K562 (cell line): ENCODE measurements at regions not wholly inside any gene's neighbourhood (a gene's known extent, or its start where the extent isn't known, plus 50 kb on each side); places are given as distances from the start of the nearest gene placed in this dataset.

Experiments used
- BCOR ChIP-seq: fragments of 450-650 bp; IDR thresholded peaks from 2 replicates; pipeline ENCODE4 v1.6.1; 2016
- BRF1 ChIP-seq: IDR thresholded peaks from 3 replicates; pipeline ENCODE4 v1.6.1; 2011; ENCODE audit warnings: borderline replicate concordance, mild to moderate bottlenecking; ENCODE audit not compliant: insufficient read length; ENCODE audit errors: extremely low read depth
- CC2D1A ChIP-seq: fragments of 450-650 bp; IDR thresholded peaks from 2 replicates; pipeline ENCODE4 v1.6.1; 2017; ENCODE audit warnings: mild to moderate bottlenecking
- E2F8 ChIP-seq: fragments of 450-650 bp; IDR thresholded peaks from 2 replicates; pipeline ENCODE4 v1.7.1; 2018; ENCODE audit warnings: mild to moderate bottlenecking, low read depth; ENCODE audit not compliant: partially characterized antibody
- HDGF ChIP-seq: fragments of 450-650 bp; IDR thresholded peaks from 2 replicates; pipeline ENCODE4 v1.6.1; 2016
- HINFP ChIP-seq: fragments of 450-650 bp; conservative IDR thresholded peaks from 2 replicates; pipeline ENCODE4 v1.6.1; 2016; ENCODE audit warnings: missing genetic modification characterization, low read depth, mild to moderate bottlenecking, control low read depth, missing compliant biosample characterization
- HMGN3 ChIP-seq: IDR thresholded peaks from 2 replicates; pipeline ENCODE4 v1.6.1; 2011; ENCODE audit warnings: borderline replicate concordance, low read depth, mild to moderate bottlenecking, mixed read lengths, low read length; ENCODE audit not compliant: insufficient read length; ENCODE audit errors: extremely low read depth
- HMGXB4 ChIP-seq: sonication (generic); formaldehyde crosslinking; IDR thresholded peaks from 2 replicates; pipeline ENCODE4 v1.8.1; 2023; ENCODE audit warnings: mild to moderate bottlenecking, missing genetic modification reagents
- IRF2 ChIP-seq: sonication (generic); formaldehyde crosslinking; IDR thresholded peaks from 2 replicates; pipeline ENCODE4 v1.8.1; 2022; ENCODE audit warnings: mild to moderate bottlenecking, missing genetic modification reagents
- KDM5B ChIP-seq: fragments of 200-600 bp; sonication (generic); IDR thresholded peaks from 2 replicates; pipeline ENCODE4 v1.6.1; 2012; ENCODE audit warnings: low read depth, mild to moderate bottlenecking, moderate library complexity, low read length, control low read depth, inconsistent platforms; ENCODE audit not compliant: insufficient replicate concordance
- NCOA1 ChIP-seq: fragments of 450-650 bp; IDR thresholded peaks from 2 replicates; pipeline ENCODE4 v1.6.1; 2016; ENCODE audit warnings: low read depth
- ZNF785 ChIP-seq: fragments of 250-450 bp; sonication (Bioruptor Pico); IDR thresholded peaks from 2 replicates; pipeline ENCODE4 v1.4.0; 2020; ENCODE audit warnings: mild to moderate bottlenecking

GRCh38 chr4:124526331-124526730, 186.2 kb downstream of the ANKRD50 start (continued):
- no peak for TF ChIP-seq HMGXB4 (CRISPR knock-in tag)
- TF ChIP-seq IRF2 (CRISPR knock-in tag) = no peak
- no peak for TF ChIP-seq KDM5B
- TF ChIP-seq NCOA1 = no peak
- no peak for TF ChIP-seq BCOR
- TF ChIP-seq HMGN3 = no peak
- TF ChIP-seq E2F8 = no peak
- TF ChIP-seq HDGF = no peak
- no peak for TF ChIP-seq ZNF785 (CRISPR knock-in tag)
- no peak for TF ChIP-seq HINFP (tag)
- no peak for TF ChIP-seq BRF1
- TF ChIP-seq CC2D1A = no peak
